Endothelial cell (in vitro differentiated cells): ENCODE measurements at regions not wholly inside any gene's neighbourhood (a gene's known extent, or its start where the extent isn't known, plus 50 kb on each side); places are given as distances from the start of the nearest gene placed in this dataset.
"Not testable (repeated sequence)": the region's sequence is repeated elsewhere in the genome, so short reads cannot be mapped to it uniquely, and the experiment has no call there.

Source experiments
- DNase-seq: peaks from one replicate; pipeline ENCODE4 v3.0.0; 2021; ENCODE audit warnings: low spot score
- H3K27ac Mint-ChIP-seq: one replicate; pipeline ENCODE4 v1.8.0; 2021; ENCODE audit warnings: mixed read lengths, inconsistent platforms; ENCODE audit not compliant: unreplicated experiment
- H3K27me3 Mint-ChIP-seq: one replicate; pipeline ENCODE4 v1.8.0; 2021; ENCODE audit warnings: mild to moderate bottlenecking, moderate library complexity, mixed read lengths, inconsistent platforms; ENCODE audit not compliant: unreplicated experiment
- H3K36me3 Mint-ChIP-seq: one replicate; pipeline ENCODE4 v1.8.0; 2021; ENCODE audit warnings: mild to moderate bottlenecking, low read depth, mixed read lengths, inconsistent platforms; ENCODE audit not compliant: unreplicated experiment
- H3K4me1 Mint-ChIP-seq: one replicate; pipeline ENCODE4 v1.8.0; 2021; ENCODE audit warnings: mild to moderate bottlenecking, mixed read lengths, inconsistent platforms; ENCODE audit not compliant: unreplicated experiment
- H3K4me3 Mint-ChIP-seq: one replicate; pipeline ENCODE4 v1.8.0; 2021; ENCODE audit warnings: mild to moderate bottlenecking, mixed read lengths, inconsistent platforms; ENCODE audit not compliant: unreplicated experiment
- H3K9me3 Mint-ChIP-seq: one replicate; pipeline ENCODE4 v1.8.0; 2021; ENCODE audit warnings: mixed read lengths, inconsistent platforms; ENCODE audit not compliant: unreplicated experiment
- TF ChIP-seq, protein P1 (sequence below): fragments of 200-600 bp; sonication (generic); IDR thresholded peaks from one replicate; pipeline ENCODE4 v1.5.0; 2021; ENCODE audit warnings: antibody characterized with exemption; ENCODE audit not compliant: unreplicated experiment

DNA sequence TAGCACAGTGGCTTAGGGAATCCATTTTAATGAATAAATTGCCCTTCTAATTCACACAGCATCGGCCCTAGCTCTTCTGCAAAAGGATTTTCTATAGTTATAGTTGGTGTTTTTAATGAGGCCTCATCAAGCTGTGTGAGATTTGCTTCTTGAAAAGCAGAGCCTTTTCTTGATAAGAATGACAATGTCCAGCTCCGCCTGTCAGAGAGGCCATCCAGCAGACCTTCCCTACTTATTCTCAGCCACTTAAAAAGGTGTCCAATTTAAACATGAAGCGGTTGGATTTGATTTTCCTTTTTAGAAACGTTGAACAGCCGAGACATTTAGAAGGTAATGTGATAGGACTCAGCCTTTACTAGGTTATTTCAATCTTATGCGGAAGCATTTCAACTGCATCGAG, 134.4 kb downstream of the ZNF608 start:
- Mint-ChIP-seq H3K4me3 (no peak overlapping the region), H3K36me3 (peaks cover 7% of the 10 kb centered on the region), H3K9me3 (no peaks in the 10 kb centered on the region), H3K27me3 (no peaks in the 10 kb centered on the region), H3K4me1 (peaks cover 5% of the 10 kb centered on the region), H3K27ac (no peak overlapping the region)
- no peak for DNase-seq
- TF ChIP-seq, protein P1, sequence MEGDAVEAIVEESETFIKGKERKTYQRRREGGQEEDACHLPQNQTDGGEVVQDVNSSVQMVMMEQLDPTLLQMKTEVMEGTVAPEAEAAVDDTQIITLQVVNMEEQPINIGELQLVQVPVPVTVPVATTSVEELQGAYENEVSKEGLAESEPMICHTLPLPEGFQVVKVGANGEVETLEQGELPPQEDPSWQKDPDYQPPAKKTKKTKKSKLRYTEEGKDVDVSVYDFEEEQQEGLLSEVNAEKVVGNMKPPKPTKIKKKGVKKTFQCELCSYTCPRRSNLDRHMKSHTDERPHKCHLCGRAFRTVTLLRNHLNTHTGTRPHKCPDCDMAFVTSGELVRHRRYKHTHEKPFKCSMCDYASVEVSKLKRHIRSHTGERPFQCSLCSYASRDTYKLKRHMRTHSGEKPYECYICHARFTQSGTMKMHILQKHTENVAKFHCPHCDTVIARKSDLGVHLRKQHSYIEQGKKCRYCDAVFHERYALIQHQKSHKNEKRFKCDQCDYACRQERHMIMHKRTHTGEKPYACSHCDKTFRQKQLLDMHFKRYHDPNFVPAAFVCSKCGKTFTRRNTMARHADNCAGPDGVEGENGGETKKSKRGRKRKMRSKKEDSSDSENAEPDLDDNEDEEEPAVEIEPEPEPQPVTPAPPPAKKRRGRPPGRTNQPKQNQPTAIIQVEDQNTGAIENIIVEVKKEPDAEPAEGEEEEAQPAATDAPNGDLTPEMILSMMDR = no peak

DNA sequence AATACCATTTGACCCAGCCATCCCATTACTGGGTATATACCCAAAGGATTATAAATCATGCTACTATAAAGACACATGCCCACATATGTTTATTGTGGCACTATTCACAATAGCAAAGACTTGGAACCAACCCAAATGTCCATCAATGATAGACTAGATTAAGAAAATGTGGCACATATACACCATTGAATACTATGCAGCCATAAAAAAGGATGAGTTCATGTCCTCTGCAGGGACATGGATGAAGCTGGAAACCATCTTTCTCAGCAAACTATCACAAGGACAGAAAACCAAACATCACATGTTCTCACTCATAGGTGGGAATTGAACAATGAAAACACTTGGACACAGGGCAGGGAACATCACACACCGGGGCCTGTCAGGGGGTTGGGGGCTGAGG, 135.2 kb downstream of the ZNF608 start:
- H3K36me3 Mint-ChIP-seq, H3K4me1 Mint-ChIP-seq, H3K27me3 Mint-ChIP-seq, H3K4me3 Mint-ChIP-seq, H3K27ac Mint-ChIP-seq, H3K9me3 Mint-ChIP-seq, DNase-seq: not testable (repeated sequence)

DNA sequence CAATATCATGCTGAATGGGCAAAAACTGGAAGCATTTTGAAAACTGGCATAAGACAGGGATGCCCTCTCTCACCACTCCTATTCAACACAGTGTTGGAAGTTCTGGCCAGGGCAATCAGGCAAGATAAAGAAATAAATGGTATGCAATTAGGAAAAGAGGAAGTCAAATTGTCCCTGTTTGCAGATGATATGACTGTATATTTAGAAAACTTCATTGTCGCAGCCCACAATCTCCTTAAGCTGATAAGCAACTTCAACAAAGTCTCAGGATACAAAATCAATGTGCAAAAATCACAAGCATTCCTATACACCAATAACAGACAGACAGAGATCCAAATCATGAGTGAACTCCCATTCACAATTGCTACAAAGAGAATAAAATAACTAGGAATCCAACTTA, 136.8 kb downstream of the ZNF608 start:
- not testable (repeated sequence) for H3K36me3 Mint-ChIP-seq, H3K27me3 Mint-ChIP-seq, H3K4me3 Mint-ChIP-seq, H3K27ac Mint-ChIP-seq, H3K9me3 Mint-ChIP-seq, DNase-seq
- H3K4me1 Mint-ChIP-seq = peaks cover 11% of the 10 kb centered on the region

DNA sequence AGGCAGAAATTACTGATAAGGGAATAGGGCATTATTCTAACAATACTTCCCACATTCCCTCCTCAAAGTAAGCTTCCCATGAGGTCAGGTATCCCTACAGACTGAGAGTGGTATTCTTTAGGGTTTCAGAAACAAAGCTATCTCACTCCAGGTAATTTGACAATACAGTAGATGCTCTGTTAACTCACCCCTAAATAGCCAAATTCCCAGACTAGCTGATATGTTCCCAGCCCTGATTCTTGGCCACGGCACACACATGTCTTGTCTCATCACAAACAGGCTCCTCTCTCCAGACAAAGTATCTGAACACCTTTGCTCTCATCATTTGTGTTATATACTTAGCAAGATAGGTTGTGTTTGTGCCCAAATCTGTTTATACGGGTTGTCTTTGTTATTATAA, 139.9 kb downstream of the ZNF608 start:
- Mint-ChIP-seq H3K27me3 (no peaks in the 10 kb centered on the region), H3K27ac (no peak overlapping the region), H3K4me1 (peaks cover 16% of the 10 kb centered on the region), H3K9me3 (no peaks in the 10 kb centered on the region), H3K4me3 (no peak overlapping the region), H3K36me3 (peaks cover 7% of the 10 kb centered on the region)
- TF ChIP-seq, protein P1 = no peak
- no peak for DNase-seq

DNA sequence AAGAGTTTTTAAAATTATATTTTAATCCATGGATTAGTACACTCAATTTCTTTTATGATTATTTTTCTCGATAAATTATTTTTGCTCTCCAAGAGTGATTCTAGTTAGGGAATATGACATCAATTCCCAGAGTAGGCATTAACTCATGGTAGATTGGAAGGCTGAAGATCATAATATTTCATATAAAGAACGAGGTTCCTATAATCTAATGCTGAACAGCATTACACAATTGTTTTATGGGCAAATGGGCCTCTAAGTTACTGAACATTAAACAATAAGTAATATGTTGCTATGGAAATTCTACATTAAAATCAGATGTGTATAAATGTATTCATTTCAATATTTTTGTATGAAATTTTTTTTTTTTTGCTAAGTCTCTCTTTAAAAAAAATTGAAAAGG, 140.3 kb downstream of the ZNF608 start:
- H3K4me1 Mint-ChIP-seq = peaks cover 16% of the 10 kb centered on the region
- H3K36me3 Mint-ChIP-seq = peaks cover 7% of the 10 kb centered on the region
- H3K4me3 Mint-ChIP-seq = no peak overlapping the region
- TF ChIP-seq, protein P1 = no peak
- no peak for DNase-seq
- peak overlapping the region; percentile 90 for H3K27ac Mint-ChIP-seq
- H3K9me3 Mint-ChIP-seq = no peaks in the 10 kb centered on the region
- H3K27me3 Mint-ChIP-seq = no peaks in the 10 kb centered on the region

DNA sequence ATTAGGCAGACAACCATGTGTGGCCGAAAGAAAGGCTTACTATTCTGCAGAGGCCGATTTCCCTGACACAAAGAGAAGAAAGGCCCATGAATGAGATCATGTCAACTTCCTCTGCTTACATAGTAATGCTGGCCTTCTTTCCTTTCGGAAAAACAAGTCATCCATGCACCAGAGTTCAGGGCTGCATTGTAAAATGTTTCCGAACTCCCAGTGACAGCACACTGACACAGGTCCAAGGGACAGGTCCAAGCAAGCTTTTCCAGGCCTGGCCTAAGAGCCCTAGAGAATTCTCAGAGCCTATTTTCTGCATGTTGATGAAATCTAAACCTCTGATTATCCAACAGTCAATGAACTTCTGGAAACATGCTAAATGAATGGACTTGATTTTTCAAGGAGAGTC, 140.9 kb downstream of the ZNF608 start:
- Mint-ChIP-seq H3K4me3 (no peak overlapping the region), H3K9me3 (no peaks in the 10 kb centered on the region), H3K27ac (peak overlapping the region; percentile 90), H3K4me1 (peaks cover 16% of the 10 kb centered on the region), H3K36me3 (peaks cover 7% of the 10 kb centered on the region), H3K27me3 (no peaks in the 10 kb centered on the region)
- TF ChIP-seq, protein P1 = no peak
- DNase-seq = no peak
